ENCODE measurements at regions not wholly inside any gene's neighbourhood (a gene's known extent, or its start where the extent isn't known, plus 50 kb on each side); places are given as distances from the start of the nearest gene placed in this dataset.

DNA sequence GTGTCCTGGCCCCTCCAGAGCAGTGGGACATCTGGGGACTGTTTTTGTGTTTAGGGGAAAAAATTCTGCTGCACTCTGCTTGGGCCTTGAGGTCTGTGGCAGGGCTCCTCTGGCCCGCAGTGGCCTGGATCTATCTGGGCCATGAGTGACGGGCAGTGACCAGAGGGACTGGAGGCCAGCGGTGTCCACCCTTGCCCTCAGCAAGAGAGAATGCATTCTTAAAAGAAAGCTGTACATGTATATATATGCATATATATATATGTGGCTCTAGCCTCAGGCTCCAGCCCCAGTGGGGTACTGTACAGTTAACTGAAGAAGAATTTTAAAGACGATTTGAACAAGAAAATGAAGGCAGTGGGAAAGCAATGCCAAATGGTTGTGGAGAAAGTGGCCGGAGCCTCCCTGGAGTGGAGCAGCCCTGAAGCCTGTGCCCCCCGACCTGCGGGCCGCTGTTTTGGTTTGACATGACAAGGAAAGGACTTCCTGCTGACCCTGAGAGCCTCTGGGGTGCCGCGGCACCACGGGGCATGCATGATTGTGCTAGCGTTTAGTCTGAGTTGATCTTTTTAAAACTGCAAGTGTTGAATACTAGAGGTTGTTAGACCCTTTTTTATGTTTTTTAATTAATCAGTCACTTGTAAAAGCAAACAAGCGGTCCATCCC, 52.2 kb downstream of the PLXNA1 start (continued):
- TF ChIP-seq, protein P1, sequence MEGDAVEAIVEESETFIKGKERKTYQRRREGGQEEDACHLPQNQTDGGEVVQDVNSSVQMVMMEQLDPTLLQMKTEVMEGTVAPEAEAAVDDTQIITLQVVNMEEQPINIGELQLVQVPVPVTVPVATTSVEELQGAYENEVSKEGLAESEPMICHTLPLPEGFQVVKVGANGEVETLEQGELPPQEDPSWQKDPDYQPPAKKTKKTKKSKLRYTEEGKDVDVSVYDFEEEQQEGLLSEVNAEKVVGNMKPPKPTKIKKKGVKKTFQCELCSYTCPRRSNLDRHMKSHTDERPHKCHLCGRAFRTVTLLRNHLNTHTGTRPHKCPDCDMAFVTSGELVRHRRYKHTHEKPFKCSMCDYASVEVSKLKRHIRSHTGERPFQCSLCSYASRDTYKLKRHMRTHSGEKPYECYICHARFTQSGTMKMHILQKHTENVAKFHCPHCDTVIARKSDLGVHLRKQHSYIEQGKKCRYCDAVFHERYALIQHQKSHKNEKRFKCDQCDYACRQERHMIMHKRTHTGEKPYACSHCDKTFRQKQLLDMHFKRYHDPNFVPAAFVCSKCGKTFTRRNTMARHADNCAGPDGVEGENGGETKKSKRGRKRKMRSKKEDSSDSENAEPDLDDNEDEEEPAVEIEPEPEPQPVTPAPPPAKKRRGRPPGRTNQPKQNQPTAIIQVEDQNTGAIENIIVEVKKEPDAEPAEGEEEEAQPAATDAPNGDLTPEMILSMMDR (conservative IDR thresholded peaks at IDR 0.05; ENCODE audit: low read depth in 2 of 2), result no peak
- TF ChIP-seq, protein P2, sequence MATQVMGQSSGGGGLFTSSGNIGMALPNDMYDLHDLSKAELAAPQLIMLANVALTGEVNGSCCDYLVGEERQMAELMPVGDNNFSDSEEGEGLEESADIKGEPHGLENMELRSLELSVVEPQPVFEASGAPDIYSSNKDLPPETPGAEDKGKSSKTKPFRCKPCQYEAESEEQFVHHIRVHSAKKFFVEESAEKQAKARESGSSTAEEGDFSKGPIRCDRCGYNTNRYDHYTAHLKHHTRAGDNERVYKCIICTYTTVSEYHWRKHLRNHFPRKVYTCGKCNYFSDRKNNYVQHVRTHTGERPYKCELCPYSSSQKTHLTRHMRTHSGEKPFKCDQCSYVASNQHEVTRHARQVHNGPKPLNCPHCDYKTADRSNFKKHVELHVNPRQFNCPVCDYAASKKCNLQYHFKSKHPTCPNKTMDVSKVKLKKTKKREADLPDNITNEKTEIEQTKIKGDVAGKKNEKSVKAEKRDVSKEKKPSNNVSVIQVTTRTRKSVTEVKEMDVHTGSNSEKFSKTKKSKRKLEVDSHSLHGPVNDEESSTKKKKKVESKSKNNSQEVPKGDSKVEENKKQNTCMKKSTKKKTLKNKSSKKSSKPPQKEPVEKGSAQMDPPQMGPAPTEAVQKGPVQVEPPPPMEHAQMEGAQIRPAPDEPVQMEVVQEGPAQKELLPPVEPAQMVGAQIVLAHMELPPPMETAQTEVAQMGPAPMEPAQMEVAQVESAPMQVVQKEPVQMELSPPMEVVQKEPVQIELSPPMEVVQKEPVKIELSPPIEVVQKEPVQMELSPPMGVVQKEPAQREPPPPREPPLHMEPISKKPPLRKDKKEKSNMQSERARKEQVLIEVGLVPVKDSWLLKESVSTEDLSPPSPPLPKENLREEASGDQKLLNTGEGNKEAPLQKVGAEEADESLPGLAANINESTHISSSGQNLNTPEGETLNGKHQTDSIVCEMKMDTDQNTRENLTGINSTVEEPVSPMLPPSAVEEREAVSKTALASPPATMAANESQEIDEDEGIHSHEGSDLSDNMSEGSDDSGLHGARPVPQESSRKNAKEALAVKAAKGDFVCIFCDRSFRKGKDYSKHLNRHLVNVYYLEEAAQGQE (IDR thresholded peaks at IDR 0.05; ENCODE audit: unreplicated experiment), result no peak
- TF ChIP-seq NANOG (IDR thresholded peaks at IDR 0.05; ENCODE audit: borderline replicate concordance) (no peak), ZNF114 (CRISPR knock-in tag; IDR thresholded peaks at IDR 0.05) (no peak), EZH2phosphoT487 (IDR thresholded peaks at IDR 0.05; ENCODE audit: unreplicated experiment) (no peak), CREB1 (CRISPR knock-in tag; IDR thresholded peaks at IDR 0.05; ENCODE audit: low read depth) (no peak), JUNB (IDR thresholded peaks at IDR 0.05; ENCODE audit: unreplicated experiment) (no peak)

DNA sequence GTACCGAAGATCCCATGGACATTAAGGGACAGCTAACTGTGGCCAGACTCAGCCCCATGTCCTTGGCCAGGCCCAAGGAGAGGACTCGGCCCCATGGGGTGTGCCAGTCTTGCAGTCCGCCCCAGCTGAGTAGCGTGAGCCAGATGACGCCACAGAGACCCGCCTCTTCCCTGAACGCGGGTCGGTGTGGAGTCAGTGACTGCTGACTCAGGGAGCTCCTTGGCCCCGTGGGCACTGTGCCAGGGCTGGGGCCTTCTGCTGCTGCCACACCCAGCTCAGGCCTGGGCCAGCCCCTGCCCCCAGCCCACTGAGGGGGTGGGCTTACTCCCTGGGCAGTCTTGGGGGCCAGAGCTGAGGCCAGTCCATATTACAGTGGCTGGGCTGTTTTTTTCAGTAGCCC, 52.8 kb downstream of the PLXNA1 start:
- ATAC-seq (no peak), DNase-seq (ENCODE audit: low spot score) (no peak)
- no peak overlapping the region for H2AFZ ChIP-seq
- Mint-ChIP-seq H3K4me3 (no peak overlapping the region), H3K4me1 (no peaks in the 10 kb centered on the region; the same call in 2 of the 3 replicates), H3K27me3 (ENCODE audit: insufficient read depth, low read depth, poor library complexity) (peaks cover 17% of the 10 kb centered on the region), H3K9me3 (no peaks in the 10 kb centered on the region), H3K27ac (no peak overlapping the region), H3K36me3 (ENCODE audit: low read depth) (peaks cover 13% of the 10 kb centered on the region)
- H3K4me3 ChIP-seq, result no peak overlapping the region
- no peak overlapping the region for H3K27ac ChIP-seq (ENCODE audit: low read depth)
- no peaks in the 10 kb centered on the region for H3K27me3 ChIP-seq (ENCODE audit: insufficient read depth)
- TF ChIP-seq NANOG (IDR thresholded peaks at IDR 0.05; ENCODE audit: borderline replicate concordance) (no peak), EZH2 (IDR thresholded peaks at IDR 0.05; ENCODE audit: low read depth, unreplicated experiment) (no peak), ZNF114 (CRISPR knock-in tag; IDR thresholded peaks at IDR 0.05) (no peak)
- TF ChIP-seq, protein P3, sequence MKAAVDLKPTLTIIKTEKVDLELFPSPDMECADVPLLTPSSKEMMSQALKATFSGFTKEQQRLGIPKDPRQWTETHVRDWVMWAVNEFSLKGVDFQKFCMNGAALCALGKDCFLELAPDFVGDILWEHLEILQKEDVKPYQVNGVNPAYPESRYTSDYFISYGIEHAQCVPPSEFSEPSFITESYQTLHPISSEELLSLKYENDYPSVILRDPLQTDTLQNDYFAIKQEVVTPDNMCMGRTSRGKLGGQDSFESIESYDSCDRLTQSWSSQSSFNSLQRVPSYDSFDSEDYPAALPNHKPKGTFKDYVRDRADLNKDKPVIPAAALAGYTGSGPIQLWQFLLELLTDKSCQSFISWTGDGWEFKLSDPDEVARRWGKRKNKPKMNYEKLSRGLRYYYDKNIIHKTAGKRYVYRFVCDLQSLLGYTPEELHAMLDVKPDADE (IDR thresholded peaks at IDR 0.05), result no peak
- no peaks in the 10 kb centered on the region for H3K4me1 ChIP-seq (ENCODE audit: insufficient read depth)
- no peaks in the 10 kb centered on the region for H3K36me3 ChIP-seq (ENCODE audit: insufficient read depth)
- H3K4me2 ChIP-seq, result no peak overlapping the region
- H3F3A ChIP-seq (replicated peaks; ENCODE audit: low read depth), result no peaks in the 10 kb centered on the region
- no peaks in the 10 kb centered on the region; the same call in 1 of the 2 replicates for H4K20me1 ChIP-seq (replicated peaks; ENCODE audit: insufficient read depth)
- H3K79me2 ChIP-seq (replicated peaks; ENCODE audit: insufficient read depth), result no peaks in the 10 kb centered on the region
- H3K9me2 ChIP-seq (ENCODE audit: insufficient read depth), result no peaks in the 10 kb centered on the region

Measured in GM23338 (cell line).